HepG2 (cell line): ENCODE measurements at regions not wholly inside any gene's neighbourhood (a gene's known extent, or its start where the extent isn't known, plus 50 kb on each side); places are given as distances from the start of the nearest gene placed in this dataset.

Experiments
- CCAR2 ChIP-seq: fragments of 200-400 bp; formaldehyde crosslinking; optimal IDR thresholded peaks from 2 replicates; pipeline ENCODE3; 2018; ENCODE audit warnings: low read depth, mild to moderate bottlenecking, low read length, moderate library complexity
- CENPBD1 ChIP-seq: sonication (generic); formaldehyde crosslinking; IDR thresholded peaks from 2 replicates; pipeline ENCODE4 v1.8.0; 2022; ENCODE audit warnings: missing genetic modification reagents, low read depth, mild to moderate bottlenecking, borderline replicate concordance
- CREB1 ChIP-seq, 2 experiments: fragments of 450-650 bp in 1 of 2; IDR thresholded peaks; 2 replicates each; pipeline ENCODE4 v1.6.1; 2016 to 2017; ENCODE audit warnings: control low read depth in 1 of 2, mild to moderate bottlenecking in 1 of 2, missing compliant biosample characterization in 1 of 2, missing genetic modification characterization in 1 of 2
- FLYWCH1 ChIP-seq: sonication (generic); formaldehyde crosslinking; IDR thresholded peaks from 2 replicates; pipeline ENCODE4 v1.8.1; 2023; ENCODE audit warnings: mild to moderate bottlenecking, missing genetic modification reagents
- FOXP1 ChIP-seq, 2 experiments: fragments of 450-650 bp in 1 of 2; IDR thresholded peaks; 2 replicates each; pipeline ENCODE4 v1.6.1; 2017 to 2018; ENCODE audit warnings: antibody characterized with exemption in 1 of 2
- HINFP ChIP-seq: sonication (generic); formaldehyde crosslinking; IDR thresholded peaks from 2 replicates; pipeline ENCODE4 v1.4.0; 2020; ENCODE audit warnings: low read depth, mild to moderate bottlenecking, missing genetic modification reagents
- KDM3A ChIP-seq: IDR thresholded peaks from 2 replicates; pipeline ENCODE4 v1.6.1; 2018; ENCODE audit warnings: low read depth, missing compliant biosample characterization
- MAFG ChIP-seq: sonication (generic); formaldehyde crosslinking; IDR thresholded peaks from 2 replicates; pipeline ENCODE4 v1.5.1; 2020; ENCODE audit warnings: mild to moderate bottlenecking, missing genetic modification reagents
- MIXL1 ChIP-seq: IDR thresholded peaks from 2 replicates; pipeline ENCODE4 v1.6.1; 2016
- NFE2 ChIP-seq: sonication (generic); formaldehyde crosslinking; IDR thresholded peaks from 2 replicates; pipeline ENCODE4 v1.4.0; 2020; ENCODE audit warnings: missing genetic modification reagents
- NR2F2 ChIP-seq: IDR thresholded peaks from 2 replicates; pipeline ENCODE4 v1.6.1; 2012; ENCODE audit warnings: low read depth, inconsistent platforms, borderline replicate concordance
- RBFOX2 ChIP-seq: fragments of 200-400 bp; formaldehyde crosslinking; IDR thresholded peaks from 2 replicates; pipeline ENCODE4 v1.6.1; 2017; ENCODE audit warnings: low read depth, mild to moderate bottlenecking, low read length
- RFX1 ChIP-seq: fragments of 450-650 bp; IDR thresholded peaks from 2 replicates; pipeline ENCODE4 v1.6.1; 2017
- SNAPC5 ChIP-seq: sonication (generic); formaldehyde crosslinking; IDR thresholded peaks from 2 replicates; pipeline ENCODE4 v1.8.1; 2023; ENCODE audit warnings: mild to moderate bottlenecking, missing genetic modification reagents, borderline replicate concordance
- SOX13 ChIP-seq, 3 experiments: fragments of 450-650 bp in 1 of 3; sonication (generic) in 1 of 3; formaldehyde crosslinking in 1 of 3; IDR thresholded peaks in 2 of 3; conservative IDR thresholded peaks in 1 of 3; 2 replicates each; pipeline versions ENCODE4 v1.5.0 to v1.6.1; 2016 to 2020; ENCODE audit warnings: antibody characterized with exemption in 1 of 3, mild to moderate bottlenecking in 1 of 3, missing compliant biosample characterization in 1 of 3, missing genetic modification reagents in 1 of 3, moderate library complexity in 1 of 3
- SRF ChIP-seq: IDR thresholded peaks from 2 replicates; pipeline ENCODE4 v1.6.1; 2011; ENCODE audit warnings: mild to moderate bottlenecking, low read depth, low read length, moderate library complexity
- THAP9 ChIP-seq: sonication (generic); formaldehyde crosslinking; IDR thresholded peaks from 2 replicates; pipeline ENCODE4; 2020; ENCODE audit warnings: missing genetic modification reagents, mild to moderate bottlenecking, borderline replicate concordance
- XRCC5 ChIP-seq: fragments of 200-400 bp; formaldehyde crosslinking; optimal IDR thresholded peaks from 2 replicates; pipeline ENCODE3; 2017; ENCODE audit warnings: mild to moderate bottlenecking, low read length
- ZNF136 ChIP-seq: sonication (generic); formaldehyde crosslinking; IDR thresholded peaks from 2 replicates; pipeline ENCODE4 v1.8.1; 2022; ENCODE audit warnings: low read depth, mild to moderate bottlenecking, moderate library complexity, missing genetic modification reagents
- ZNF224 ChIP-seq: sonication (generic); formaldehyde crosslinking; IDR thresholded peaks from 2 replicates; pipeline ENCODE4 v1.5.0; 2020; ENCODE audit warnings: mild to moderate bottlenecking, missing genetic modification reagents
- ZNF431 ChIP-seq: sonication (generic); formaldehyde crosslinking; IDR thresholded peaks from 2 replicates; pipeline ENCODE4 v1.9.0; 2022; ENCODE audit warnings: missing genetic modification reagents, low read depth, mild to moderate bottlenecking, borderline replicate concordance
- ZNF576 ChIP-seq: sonication (generic); formaldehyde crosslinking; IDR thresholded peaks from 2 replicates; pipeline ENCODE4 v1.4.0; 2020; ENCODE audit warnings: mild to moderate bottlenecking, missing genetic modification reagents
- ZNF713 ChIP-seq: sonication (generic); formaldehyde crosslinking; IDR thresholded peaks from 2 replicates; pipeline ENCODE4 v1.4.0; 2020; ENCODE audit warnings: mild to moderate bottlenecking, missing genetic modification reagents
- ZNF761 ChIP-seq: sonication (generic); formaldehyde crosslinking; conservative IDR thresholded peaks from 2 replicates; pipeline ENCODE4 v1.4.0; 2020; ENCODE audit warnings: mild to moderate bottlenecking, missing genetic modification reagents
- ZNF772 ChIP-seq: sonication (generic); formaldehyde crosslinking; IDR thresholded peaks from 2 replicates; pipeline ENCODE4 v1.5.0; 2020; ENCODE audit warnings: mild to moderate bottlenecking, missing genetic modification reagents

- TF ChIP-seq XRCC5 (peak; percentile 34), ZNF576 (CRISPR knock-in tag) (peak; percentile 85; the same call in 1 of the 2 replicates), NR2F2 (peak; percentile 81), THAP9 (CRISPR knock-in tag) (peak; percentile 60; the same call in 1 of the 2 replicates), SOX13 (IDR thresholded peaks at IDR 0.05) (peak; percentile 67; the same call in 1 of the 2 replicates), SOX13 (CRISPR knock-in tag; conservative IDR thresholded peaks at IDR 0.05 in 1 of 2, IDR thresholded peaks at IDR 0.05 in 1 of 2) (peak in 1 of 2 experiments; percentile 70; a peak in 2 of 4 replicates), CREB1 (IDR thresholded peaks at IDR 0.05) (no peak), CREB1 (CRISPR knock-in tag; IDR thresholded peaks at IDR 0.05) (peak; percentile 59; the same call in 1 of the 2 replicates), CENPBD1 (no peak), SNAPC5 (CRISPR knock-in tag) (peak; percentile 96), RFX1 (no peak), MIXL1 (peak; percentile 59), ZNF713 (0 out of 2 replicates have a peak, but pooled peaks have one; percentile 85), HINFP (CRISPR knock-in tag) (peak; percentile 97), ZNF431 (peak; percentile 83; the same call in 1 of the 2 replicates), FOXP1 (IDR thresholded peaks at IDR 0.05) (no peak), FOXP1 (CRISPR knock-in tag; IDR thresholded peaks at IDR 0.05) (no peak), SRF (no peak), RBFOX2 (peak; percentile 100), CCAR2 (no peak), ZNF772 (peak; percentile 83), ZNF224 (CRISPR knock-in tag) (0 out of 2 replicates have a peak, but pooled peaks have one; percentile 15), FLYWCH1 (CRISPR knock-in tag) (no peak), NFE2 (CRISPR knock-in tag) (0 out of 2 replicates have a peak, but pooled peaks have one; percentile 6), MAFG (no peak), KDM3A (CRISPR knock-in tag) (peak; percentile 81; the same call in 1 of the 2 replicates), ZNF761 (peak; percentile 69; the same call in 1 of the 2 replicates), ZNF136 (CRISPR knock-in tag) (peak; percentile 89)
Measured at GRCh38 chr6:26156105-26156849, 69.0 kb downstream of the HFE start (continued).
